ENCODE measurements at regions not wholly inside any gene's neighbourhood (a gene's known extent, or its start where the extent isn't known, plus 50 kb on each side); places are given as distances from the start of the nearest gene placed in this dataset.

- TF ChIP-seq EZH2 (IDR thresholded peaks at IDR 0.05) = no peak
- TF ChIP-seq POLR2AphosphoS5 (IDR thresholded peaks at IDR 0.05; ENCODE audit: borderline replicate concordance, low read depth, low read length) = no peak
- no peak for TF ChIP-seq FOXP2 (optimal IDR thresholded peaks at IDR 0.05; ENCODE audit: control extremely low read depth, extremely low read length, insufficient read depth)
- no peaks in the 10 kb centered on the region for H3K36me3 ChIP-seq (ENCODE audit: insufficient read depth, low read length)
Measured at GRCh38 chr7:81819861-81820260, 50.0 kb upstream of the HGF start.

More at GRCh38 chr7:81819861-81820260, 50.0 kb upstream of the HGF start:
- no peak overlapping the region for H3K27ac ChIP-seq
- no peak overlapping the region for H3K4me3 ChIP-seq
- DNase-seq (ENCODE audit: low read depth, low spot score) = no peak
- no peak overlapping the region for H3K9ac ChIP-seq (ENCODE audit: insufficient read length)
- H3K9me3 ChIP-seq (ENCODE audit: low read depth, low read length) = no peaks in the 10 kb centered on the region

All from SK-N-MC (cell line).